Caco-2 (cell line): ENCODE measurements at regions not wholly inside any gene's neighbourhood (a gene's known extent, or its start where the extent isn't known, plus 50 kb on each side); places are given as distances from the start of the nearest gene placed in this dataset.

ENCODE experiments used
- BruUV-seq: library from RNA; stranded (reverse); fragments of 400-500 nt; replicated peaks from 2 replicates; lab custom pipeline; 2021; lab: Mats Ljungman, UMichigan
- CTCF ChIA-PET: fragments of 300-600 bp; sonication (Branson Sonifier 250); formaldehyde crosslinking; loops from one replicate; lab custom pipeline; 2022; ENCODE audit warnings: antibody characterized with exemption; lab: Charles Lee
- POLR2A ChIA-PET: fragments of 300-600 bp; sonication (Branson Sonifier 250); formaldehyde crosslinking; loops from one replicate; lab custom pipeline; 2022; ENCODE audit warnings: antibody characterized with exemption; lab: Charles Lee
- DNase-seq, 2 experiments: peaks; one replicate each; pipeline versions ENCODE4 v3.0.0 to v3.0.0-alpha.2; 2020 to 2022
- H3K27me3 ChIP-seq: replicated peaks from 2 replicates; pipeline ENCODE4 v1.6.0; 2011; ENCODE audit warnings: low read length; ENCODE audit not compliant: control insufficient read depth, insufficient read depth
- H3K36me3 ChIP-seq: 2 replicates; pipeline ENCODE4 v1.5.1; 2011; ENCODE audit warnings: low read length; ENCODE audit not compliant: control insufficient read depth, insufficient read depth
- H3K4me1 ChIP-seq: fragments of 250-450 bp; sonication (Bioruptor Pico); 2 replicates; pipeline ENCODE4 v1.5.1; 2020; ENCODE audit warnings: mild to moderate bottlenecking
- H3K4me3 ChIP-seq: 2 replicates; pipeline ENCODE4 v1.5.1; 2011; ENCODE audit warnings: low read depth, mild to moderate bottlenecking, control low read depth, low read length
- H3K9me3 ChIP-seq: fragments of 250-450 bp; sonication (Bioruptor Pico); 2 replicates; pipeline ENCODE4 v1.5.1; 2020; ENCODE audit warnings: mild to moderate bottlenecking, moderate library complexity
- H3K27ac Mint-ChIP-seq: one replicate; pipeline ENCODE4 v1.8.0; 2022; ENCODE audit warnings: mixed read lengths; ENCODE audit not compliant: unreplicated experiment
- H3K27me3 Mint-ChIP-seq: one replicate; pipeline ENCODE4 v1.8.0; 2022; ENCODE audit warnings: mixed read lengths; ENCODE audit not compliant: insufficient read depth, unreplicated experiment
- H3K36me3 Mint-ChIP-seq: one replicate; pipeline ENCODE4 v1.8.0; 2022; ENCODE audit warnings: mild to moderate bottlenecking, mixed read lengths; ENCODE audit not compliant: insufficient read depth, unreplicated experiment
- H3K4me1 Mint-ChIP-seq: one replicate; pipeline ENCODE4 v1.8.0; 2022; ENCODE audit warnings: low read depth, mixed read lengths; ENCODE audit not compliant: unreplicated experiment
- H3K4me3 Mint-ChIP-seq: one replicate; pipeline ENCODE4 v1.8.0; 2022; ENCODE audit warnings: mild to moderate bottlenecking, moderate library complexity, mixed read lengths; ENCODE audit not compliant: unreplicated experiment
- H3K9me3 Mint-ChIP-seq: one replicate; pipeline ENCODE4 v1.8.0; 2022; ENCODE audit warnings: mixed read lengths; ENCODE audit not compliant: unreplicated experiment
- intact Hi-C: fragments of 100-400 bp; cut with micrococcal nuclease; formaldehyde crosslinking; loops from one replicate; pipeline ENCODE4 v1.10.0; 2022; ENCODE audit not compliant: unreplicated experiment
- TF ChIP-seq, protein P1 (sequence below), 2 experiments: fragments of 200-600 bp in 1 of 2; IDR thresholded peaks; 1 replicate in 1 of 2; 2 replicates in 1 of 2; pipeline versions ENCODE4 v1.5.1 to v1.8.0; 2011 to 2022; ENCODE audit warnings: antibody characterized with exemption in 1 of 2, control low read depth in 1 of 2, inconsistent platforms in 1 of 2, low read depth in 1 of 2, low read length in 1 of 2, mild to moderate bottlenecking in 1 of 2, moderate library complexity in 1 of 2; ENCODE audit not compliant: insufficient read depth in 1 of 2, severe bottlenecking in 1 of 2, unreplicated experiment in 1 of 2

GRCh38 chr5:173794901-173795416 is 93.2 kb upstream of the CPEB4 start:
- TF ChIP-seq, protein P1, sequence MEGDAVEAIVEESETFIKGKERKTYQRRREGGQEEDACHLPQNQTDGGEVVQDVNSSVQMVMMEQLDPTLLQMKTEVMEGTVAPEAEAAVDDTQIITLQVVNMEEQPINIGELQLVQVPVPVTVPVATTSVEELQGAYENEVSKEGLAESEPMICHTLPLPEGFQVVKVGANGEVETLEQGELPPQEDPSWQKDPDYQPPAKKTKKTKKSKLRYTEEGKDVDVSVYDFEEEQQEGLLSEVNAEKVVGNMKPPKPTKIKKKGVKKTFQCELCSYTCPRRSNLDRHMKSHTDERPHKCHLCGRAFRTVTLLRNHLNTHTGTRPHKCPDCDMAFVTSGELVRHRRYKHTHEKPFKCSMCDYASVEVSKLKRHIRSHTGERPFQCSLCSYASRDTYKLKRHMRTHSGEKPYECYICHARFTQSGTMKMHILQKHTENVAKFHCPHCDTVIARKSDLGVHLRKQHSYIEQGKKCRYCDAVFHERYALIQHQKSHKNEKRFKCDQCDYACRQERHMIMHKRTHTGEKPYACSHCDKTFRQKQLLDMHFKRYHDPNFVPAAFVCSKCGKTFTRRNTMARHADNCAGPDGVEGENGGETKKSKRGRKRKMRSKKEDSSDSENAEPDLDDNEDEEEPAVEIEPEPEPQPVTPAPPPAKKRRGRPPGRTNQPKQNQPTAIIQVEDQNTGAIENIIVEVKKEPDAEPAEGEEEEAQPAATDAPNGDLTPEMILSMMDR (IDR thresholded peaks at IDR 0.05; ENCODE audit: insufficient read depth in 1 of 2, low read depth in 1 of 2, low read length in 1 of 2, severe bottlenecking in 1 of 2, unreplicated experiment in 1 of 2): no peak
- Mint-ChIP-seq H3K27me3 (no peaks in the 10 kb centered on the region), H3K27ac (peak overlapping the region; percentile 41), H3K4me3 (no peak overlapping the region), H3K9me3 (no peaks in the 10 kb centered on the region), H3K4me1 (peaks cover 14% of the 10 kb centered on the region), H3K36me3 (no peaks in the 10 kb centered on the region)
- intact Hi-C loops: no loop called here
- no peaks in the 10 kb centered on the region for H3K36me3 ChIP-seq
- no peak overlapping the region for H3K4me3 ChIP-seq
- CTCF ChIA-PET: no interaction called here
- no TSS peak for BruUV-seq
- peaks cover 1% of the 10 kb centered on the region; the same call in 1 of the 2 replicates for H3K4me1 ChIP-seq
- DNase-seq: no peak
- no peaks in the 10 kb centered on the region for H3K27me3 ChIP-seq
- no peaks in the 10 kb centered on the region for H3K9me3 ChIP-seq
- POLR2A ChIA-PET: no interaction called here

DNA sequence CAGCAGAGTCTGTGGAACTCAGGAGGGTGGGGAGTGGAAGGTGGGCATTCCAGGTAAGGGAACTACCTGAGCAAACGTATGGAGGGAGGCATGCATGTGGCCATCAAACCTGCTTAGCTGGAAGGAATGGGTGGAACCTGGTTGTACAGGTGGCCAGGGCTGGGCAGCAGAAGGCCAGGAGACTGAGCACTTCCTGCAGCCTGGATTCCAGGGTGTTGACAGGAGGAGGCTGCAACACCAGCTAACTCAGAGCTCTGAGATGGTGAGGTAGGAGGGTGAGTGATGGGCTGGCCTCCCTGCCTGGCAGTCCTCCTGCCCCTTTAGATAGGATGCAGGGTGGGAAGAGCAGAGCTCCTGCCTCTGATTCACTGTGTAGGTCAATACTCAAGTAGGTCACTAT is 92.5 kb upstream of the CPEB4 start:
- TF ChIP-seq, protein P1 (IDR thresholded peaks at IDR 0.05; ENCODE audit: insufficient read depth in 1 of 2, low read depth in 1 of 2, low read length in 1 of 2, severe bottlenecking in 1 of 2, unreplicated experiment in 1 of 2): no peak
- Mint-ChIP-seq H3K4me1 (peaks cover 13% of the 10 kb centered on the region), H3K9me3 (no peaks in the 10 kb centered on the region), H3K27ac (peak overlapping the region; percentile 41), H3K36me3 (no peaks in the 10 kb centered on the region), H3K27me3 (no peaks in the 10 kb centered on the region), H3K4me3 (no peak overlapping the region)
- H3K36me3 ChIP-seq: no peaks in the 10 kb centered on the region
- ChIA-PET CTCF (no interaction called here), POLR2A (no interaction called here)
- intact Hi-C loops: no loop called here
- H3K4me1 ChIP-seq: peaks cover 8% of the 10 kb centered on the region; the same call in 1 of the 2 replicates
- DNase-seq: peak; percentile 23 to 41
- no peak overlapping the region for H3K4me3 ChIP-seq
- no peaks in the 10 kb centered on the region for H3K9me3 ChIP-seq
- no peaks in the 10 kb centered on the region for H3K27me3 ChIP-seq
- no TSS peak for BruUV-seq

GRCh38 chr5:173796721-173797495 is 91.2 kb upstream of the CPEB4 start:
- intact Hi-C loops: no loop called here
- H3K9me3 ChIP-seq: no peaks in the 10 kb centered on the region
- Mint-ChIP-seq H3K27ac (no peak overlapping the region), H3K4me3 (no peak overlapping the region), H3K4me1 (peaks cover 16% of the 10 kb centered on the region), H3K27me3 (no peaks in the 10 kb centered on the region), H3K9me3 (no peaks in the 10 kb centered on the region), H3K36me3 (no peaks in the 10 kb centered on the region)
- BruUV-seq: no TSS peak
- DNase-seq: no peak
- TF ChIP-seq, protein P1 (IDR thresholded peaks at IDR 0.05; ENCODE audit: insufficient read depth in 1 of 2, low read depth in 1 of 2, low read length in 1 of 2, severe bottlenecking in 1 of 2, unreplicated experiment in 1 of 2): no peak
- CTCF ChIA-PET: no interaction called here
- no peak overlapping the region for H3K4me3 ChIP-seq
- POLR2A ChIA-PET: no interaction called here
- no peaks in the 10 kb centered on the region for H3K36me3 ChIP-seq
- no peaks in the 10 kb centered on the region for H3K27me3 ChIP-seq
- peaks cover 8% of the 10 kb centered on the region; the same call in 1 of the 2 replicates for H3K4me1 ChIP-seq
